ENCODE measurements at regions not wholly inside any gene's neighbourhood (a gene's known extent, or its start where the extent isn't known, plus 50 kb on each side); places are given as distances from the start of the nearest gene placed in this dataset.
"Not testable (repeated sequence)": the region's sequence is repeated elsewhere in the genome, so short reads cannot be mapped to it uniquely, and the experiment has no call there.

DNA sequence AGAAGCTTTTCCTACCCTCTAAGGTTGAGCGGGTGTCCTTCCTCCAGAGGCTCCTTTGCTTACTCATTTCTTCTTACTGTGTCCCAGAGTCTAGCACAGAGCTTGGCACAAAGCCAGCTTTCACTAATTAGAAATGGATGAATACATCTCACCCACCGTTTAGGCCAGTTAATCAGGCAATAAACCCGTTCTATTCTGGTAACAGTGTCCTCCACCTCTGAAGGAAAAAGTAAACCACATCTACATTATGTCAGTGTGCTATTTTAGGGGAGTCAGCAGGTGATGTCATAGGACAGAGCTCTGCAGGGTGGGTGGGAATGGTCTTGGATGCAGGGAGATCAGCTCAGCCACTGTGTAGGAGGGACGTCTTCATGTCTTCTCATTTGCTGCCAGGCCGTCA, 109.2 kb downstream of the OSTF1 start:
- intact Hi-C loops (cut with DNase I; ENCODE audit: low total_unique reads): no loop called here
- H3K4me3 ChIP-seq: no peak overlapping the region
- WGBS, 2 donors: 40 to 50% methylated on average over 5 of the region's 5 CpGs
- H3K27ac ChIP-seq: no peak overlapping the region
- H3K9me3 ChIP-seq: no peaks in the 10 kb centered on the region
- DNase-seq: no peak
- no peaks in the 10 kb centered on the region for H3K36me3 ChIP-seq (ENCODE audit: low read depth, missing control alignments)
- no peak for TF ChIP-seq CTCF (IDR thresholded peaks at IDR 0.05)
- TF ChIP-seq POLR2A (IDR thresholded peaks at IDR 0.05): no peak
- H3K4me1 ChIP-seq: no peaks in the 10 kb centered on the region
- no peaks in the 10 kb centered on the region for H3K27me3 ChIP-seq

DNA sequence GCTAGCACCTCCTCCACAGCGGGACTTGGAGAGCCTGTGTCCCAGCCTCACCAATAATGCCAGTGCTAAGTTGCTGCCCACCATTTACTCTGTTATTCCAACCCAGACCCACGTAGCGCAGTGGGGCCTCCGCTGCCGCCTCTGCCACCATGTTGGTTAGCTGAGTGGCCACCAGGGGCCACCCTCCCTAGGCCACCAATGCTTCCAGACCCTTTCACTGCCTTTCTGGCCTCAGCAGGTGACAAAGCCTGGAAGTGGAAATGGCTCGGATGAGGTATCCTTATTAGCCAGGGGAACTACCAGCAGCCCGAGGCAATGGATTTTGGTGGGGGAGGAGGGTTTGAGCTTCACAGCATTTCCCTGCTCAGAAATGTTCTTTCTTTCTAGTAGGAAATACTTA, 110.1 kb downstream of the OSTF1 start:
- no peak for DNase-seq
- intact Hi-C loops (cut with DNase I; ENCODE audit: low total_unique reads): no loop called here
- H3K4me1 ChIP-seq: no peaks in the 10 kb centered on the region
- H3K9me3 ChIP-seq: no peaks in the 10 kb centered on the region
- no peaks in the 10 kb centered on the region for H3K36me3 ChIP-seq (ENCODE audit: low read depth, missing control alignments)
- WGBS, 2 donors: 89 to 93% methylated on average over 7 of the region's 7 CpGs
- TF ChIP-seq CTCF (IDR thresholded peaks at IDR 0.05) (no peak), POLR2A (IDR thresholded peaks at IDR 0.05) (no peak)
- H3K4me3 ChIP-seq: no peak overlapping the region
- H3K27me3 ChIP-seq: no peaks in the 10 kb centered on the region
- no peak overlapping the region for H3K27ac ChIP-seq

- TF ChIP-seq POLR2A (IDR thresholded peaks at IDR 0.05): no peak
- peak; percentile 33 to 63 (median 55) for TF ChIP-seq CTCF (IDR thresholded peaks at IDR 0.05)
- Histone ChIP-seq H3K27me3 (no peaks in the 10 kb centered on the region), H3K4me3 (no peak overlapping the region), H3K27ac (no peak overlapping the region), H3K36me3 (ENCODE audit: low read depth, missing control alignments) (no peaks in the 10 kb centered on the region), H3K4me1 (no peaks in the 10 kb centered on the region), H3K9me3 (no peaks in the 10 kb centered on the region)
- intact Hi-C loops (cut with DNase I; ENCODE audit: low total_unique reads): no loop called here
- DNase-seq: no peak
- 67 to 79% methylated on average over 1 of the region's 1 CpG for WGBS, 2 donors
Measured at GRCh38 chr9:75200892-75201470, 112.7 kb downstream of the OSTF1 start.

DNA sequence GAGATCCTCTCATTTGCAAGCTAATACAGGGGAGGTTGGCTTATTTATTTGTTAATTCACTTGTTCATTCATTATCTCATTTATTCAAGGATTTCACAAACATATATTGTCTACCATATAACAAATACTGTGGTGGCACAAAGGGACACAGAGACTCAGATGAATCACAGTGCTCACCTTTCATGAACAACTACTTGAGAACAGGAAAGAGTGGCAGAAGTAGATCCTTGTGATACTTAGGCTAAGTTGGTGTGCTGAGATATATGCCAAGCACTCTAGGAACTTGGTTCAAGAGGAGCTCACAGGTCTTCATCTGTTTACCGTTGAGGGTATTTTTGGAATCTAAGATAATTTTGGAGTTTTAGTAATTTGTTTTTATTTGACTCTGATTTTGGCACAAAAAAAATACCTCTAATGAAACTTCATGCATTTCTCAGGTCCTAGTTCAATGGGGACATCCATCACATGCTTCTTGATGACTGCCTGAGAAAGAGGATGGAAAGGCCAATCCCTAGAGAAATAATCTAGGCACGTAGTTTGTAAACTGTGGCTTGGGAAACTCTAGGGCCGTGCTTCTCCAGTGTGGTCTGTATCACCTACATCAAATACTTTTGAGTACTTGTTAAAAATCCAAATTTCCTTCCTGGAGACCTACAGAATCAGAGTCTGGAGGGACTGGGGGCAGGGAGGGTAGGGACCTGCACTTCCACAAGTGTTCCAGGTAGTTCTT, 113.3 kb downstream of the OSTF1 start:
- no peak for DNase-seq
- H3K4me3 ChIP-seq: no peak overlapping the region
- H3K4me1 ChIP-seq: no peaks in the 10 kb centered on the region
- TF ChIP-seq POLR2A (IDR thresholded peaks at IDR 0.05): no peak
- TF ChIP-seq CTCF (IDR thresholded peaks at IDR 0.05): no peak
- H3K9me3 ChIP-seq: no peaks in the 10 kb centered on the region
- no peaks in the 10 kb centered on the region for H3K36me3 ChIP-seq (ENCODE audit: low read depth, missing control alignments)
- no peaks in the 10 kb centered on the region for H3K27me3 ChIP-seq
- 86 to 87% methylated on average over 3 of the region's 3 CpGs for WGBS, 2 donors
- H3K27ac ChIP-seq: no peak overlapping the region
- intact Hi-C loops (cut with DNase I; ENCODE audit: low total_unique reads): no loop called here

GRCh38 chr9:75207997-75208396, 119.7 kb downstream of the OSTF1 start:
- WGBS, 2 donors: 94 to 98% methylated on average over 11 to 12 of the region's 12 CpGs
- not testable (repeated sequence) for H3K27ac ChIP-seq

More at GRCh38 chr9:75207997-75208396, 119.7 kb downstream of the OSTF1 start:
- H3K4me1 ChIP-seq; H3K4me3 ChIP-seq; DNase-seq; H3K36me3 ChIP-seq (ENCODE audit: low read depth, missing control alignments); H3K27me3 ChIP-seq; intact Hi-C loops (cut with DNase I; ENCODE audit: low total_unique reads); H3K9me3 ChIP-seq: not testable (repeated sequence)

Measured in testis (tissue), 2 donors.